GM12875 (cell line): ENCODE measurements at regions not wholly inside any gene's neighbourhood (a gene's known extent, or its start where the extent isn't known, plus 50 kb on each side); places are given as distances from the start of the nearest gene placed in this dataset.

Experiments used
- H3K4me3 ChIP-seq: one replicate; pipeline ENCODE4 v1.5.1; 2011; ENCODE audit warnings: low read depth, low read length, control low read depth
- CTCF ChIP-seq: IDR thresholded peaks from 2 replicates; pipeline ENCODE4 v1.5.1; 2011; ENCODE audit warnings: low read depth, mild to moderate bottlenecking, control low read depth, inconsistent platforms, low read length, moderate library complexity, borderline replicate concordance; ENCODE audit not compliant: insufficient read depth

GRCh38 chr2:116935097-116935814, 879.2 kb upstream of the DDX18 start:
- no peak overlapping the region for H3K4me3 ChIP-seq
- no peak for TF ChIP-seq CTCF

- no peak overlapping the region for H3K4me3 ChIP-seq
- no peak for TF ChIP-seq CTCF
Observed at GRCh38 chr2:116948258-116948657, 866.2 kb upstream of the DDX18 start.

GRCh38 chr2:116949249-116949648, 865.2 kb upstream of the DDX18 start:
- no peak overlapping the region for H3K4me3 ChIP-seq

GRCh38 chr2:116952254-116952653, 862.2 kb upstream of the DDX18 start:
- TF ChIP-seq CTCF = no peak

More at GRCh38 chr2:116949249-116949648, 865.2 kb upstream of the DDX18 start:
- no peak for TF ChIP-seq CTCF

GRCh38 chr2:116955646-116956045, 858.8 kb upstream of the DDX18 start:
- no peak for TF ChIP-seq CTCF
- no peak overlapping the region for H3K4me3 ChIP-seq

More at GRCh38 chr2:116952254-116952653, 862.2 kb upstream of the DDX18 start:
- no peak overlapping the region for H3K4me3 ChIP-seq

- no peak overlapping the region for H3K4me3 ChIP-seq
- no peak for TF ChIP-seq CTCF
Observed at GRCh38 chr2:116975608-116976007, 838.9 kb upstream of the DDX18 start.
